GM20000 (cell line): ENCODE measurements at regions not wholly inside any gene's neighbourhood (a gene's known extent, or its start where the extent isn't known, plus 50 kb on each side); places are given as distances from the start of the nearest gene placed in this dataset.

Experiments used
- DNase-seq: peaks from one replicate; pipeline ENCODE4 v3.0.0; 2012; ENCODE audit warnings: low spot score
- TF ChIP-seq, protein P1 (sequence below): IDR thresholded peaks from 2 replicates; pipeline ENCODE4 v1.5.1; 2012; ENCODE audit warnings: mild to moderate bottlenecking, control low read depth; ENCODE audit errors: extremely low read depth, missing control alignments

DNA sequence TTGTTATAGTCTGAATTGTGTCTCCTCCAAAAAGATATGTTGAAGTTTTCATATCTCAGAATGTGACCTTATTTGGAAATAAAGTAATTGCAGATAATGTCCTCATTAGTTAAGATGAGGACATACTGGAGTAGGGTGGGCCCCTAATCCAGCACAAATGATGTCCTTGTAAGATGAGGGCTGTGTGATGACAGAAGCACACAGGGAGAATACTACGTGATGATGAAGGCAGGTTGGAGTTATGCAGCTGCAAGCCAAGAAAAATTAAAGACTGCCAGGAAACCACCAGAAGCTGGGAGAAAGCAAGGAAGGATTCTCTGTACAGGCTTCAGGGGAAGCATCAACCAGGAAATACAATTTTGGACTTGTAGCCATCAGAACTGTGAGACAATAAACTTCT, 58.3 kb upstream of the PNPT1 start:
- no peak for DNase-seq
- TF ChIP-seq, protein P1, sequence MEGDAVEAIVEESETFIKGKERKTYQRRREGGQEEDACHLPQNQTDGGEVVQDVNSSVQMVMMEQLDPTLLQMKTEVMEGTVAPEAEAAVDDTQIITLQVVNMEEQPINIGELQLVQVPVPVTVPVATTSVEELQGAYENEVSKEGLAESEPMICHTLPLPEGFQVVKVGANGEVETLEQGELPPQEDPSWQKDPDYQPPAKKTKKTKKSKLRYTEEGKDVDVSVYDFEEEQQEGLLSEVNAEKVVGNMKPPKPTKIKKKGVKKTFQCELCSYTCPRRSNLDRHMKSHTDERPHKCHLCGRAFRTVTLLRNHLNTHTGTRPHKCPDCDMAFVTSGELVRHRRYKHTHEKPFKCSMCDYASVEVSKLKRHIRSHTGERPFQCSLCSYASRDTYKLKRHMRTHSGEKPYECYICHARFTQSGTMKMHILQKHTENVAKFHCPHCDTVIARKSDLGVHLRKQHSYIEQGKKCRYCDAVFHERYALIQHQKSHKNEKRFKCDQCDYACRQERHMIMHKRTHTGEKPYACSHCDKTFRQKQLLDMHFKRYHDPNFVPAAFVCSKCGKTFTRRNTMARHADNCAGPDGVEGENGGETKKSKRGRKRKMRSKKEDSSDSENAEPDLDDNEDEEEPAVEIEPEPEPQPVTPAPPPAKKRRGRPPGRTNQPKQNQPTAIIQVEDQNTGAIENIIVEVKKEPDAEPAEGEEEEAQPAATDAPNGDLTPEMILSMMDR: no peak

DNA sequence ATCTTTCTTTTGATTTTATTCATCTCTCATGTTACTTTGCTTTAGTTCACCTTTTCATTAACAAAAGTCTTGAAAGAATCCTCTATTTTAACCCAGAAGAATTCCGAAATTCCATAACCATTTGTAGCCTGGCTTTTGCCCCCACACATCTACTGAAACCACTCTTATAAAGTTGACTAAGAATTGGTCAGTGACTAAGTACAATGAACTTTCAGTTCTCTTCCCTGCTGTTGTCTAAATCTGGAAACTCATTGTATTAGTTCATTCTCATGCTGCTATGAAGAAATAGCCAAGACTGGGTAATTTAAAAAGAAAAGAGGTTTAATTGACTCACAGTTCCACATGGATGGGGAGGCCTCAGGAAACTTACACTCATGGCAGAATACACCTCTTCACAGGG, 49.9 kb upstream of the PNPT1 start:
- peak; percentile 15 for DNase-seq
- TF ChIP-seq, protein P1: no peak
